SK-N-DZ (cell line): ENCODE measurements at regions not wholly inside any gene's neighbourhood (a gene's known extent, or its start where the extent isn't known, plus 50 kb on each side); places are given as distances from the start of the nearest gene placed in this dataset.

Source experiments
- DNase-seq: peaks from one replicate; pipeline ENCODE4 v3.0.0-alpha.2; 2015; ENCODE audit warnings: low spot score

GRCh38 chr13:80571346-80572307 is 230.7 kb upstream of the SPRY2 start:
- peak; percentile 71 for DNase-seq

- DNase-seq: no peak
Observed at GRCh38 chr13:80563439-80563838, 222.5 kb upstream of the SPRY2 start.

- DNase-seq: no peak
Observed at GRCh38 chr13:80562433-80563156, 221.7 kb upstream of the SPRY2 start.

GRCh38 chr13:80560609-80561008 is 219.7 kb upstream of the SPRY2 start:
- DNase-seq: no peak

GRCh38 chr13:80559944-80560343 is 219.0 kb upstream of the SPRY2 start:
- DNase-seq: no peak

- no peak for DNase-seq
Observed at GRCh38 chr13:80558074-80558473, 217.1 kb upstream of the SPRY2 start.

- no peak for DNase-seq
Observed at GRCh38 chr13:80555796-80556678, 215.1 kb upstream of the SPRY2 start.

GRCh38 chr13:80552851-80553440 is 212.0 kb upstream of the SPRY2 start:
- DNase-seq: no peak

- DNase-seq: no peak
Observed at GRCh38 chr13:80551650-80552497, 210.9 kb upstream of the SPRY2 start.

- no peak for DNase-seq
Observed at GRCh38 chr13:80550971-80551441, 210.1 kb upstream of the SPRY2 start.

- no peak for DNase-seq
Observed at GRCh38 chr13:80548915-80549314, 208.0 kb upstream of the SPRY2 start.

GRCh38 chr13:80547885-80548825 is 207.2 kb upstream of the SPRY2 start:
- no peak for DNase-seq

GRCh38 chr13:80547341-80547740 is 206.4 kb upstream of the SPRY2 start:
- DNase-seq: no peak

GRCh38 chr13:80533175-80533574 is 192.2 kb upstream of the SPRY2 start:
- DNase-seq: no peak

GRCh38 chr13:80530902-80531301 is 190.0 kb upstream of the SPRY2 start:
- no peak for DNase-seq

GRCh38 chr13:80530191-80530590 is 189.3 kb upstream of the SPRY2 start:
- no peak for DNase-seq

- no peak for DNase-seq
Observed at GRCh38 chr13:80529734-80530133, 188.8 kb upstream of the SPRY2 start.

- DNase-seq: no peak
Observed at GRCh38 chr13:80528733-80529132, 187.8 kb upstream of the SPRY2 start.

- DNase-seq: no peak
Observed at GRCh38 chr13:80527400-80527799, 186.5 kb upstream of the SPRY2 start.
